MCF 10A (cell line): ENCODE measurements at regions not wholly inside any gene's neighbourhood (a gene's known extent, or its start where the extent isn't known, plus 50 kb on each side); places are given as distances from the start of the nearest gene placed in this dataset.

Experiments
- BruUV-seq: library from RNA; stranded (reverse); fragments of 400-500 nt; replicated peaks from 2 replicates; lab custom pipeline; 2021; lab: Mats Ljungman, UMichigan
- CTCF ChIA-PET: fragments of 300-600 bp; sonication (Branson Sonifier 250); formaldehyde crosslinking; extraction: SDS; loops from one replicate; lab custom pipeline; 2021; ENCODE audit warnings: antibody characterized with exemption, inconsistent platforms; lab: Yijun Ruan, JAX
- POLR2A ChIA-PET: fragments of 300-600, 350-650 bp; sonication (Branson Sonifier 250); formaldehyde crosslinking; extraction: SDS; loops from one replicate; lab custom pipeline; 2020; ENCODE audit warnings: antibody characterized with exemption, inconsistent platforms; lab: Yijun Ruan, JAX
- DNase-seq: peaks from one replicate; pipeline ENCODE4 v3.0.0-alpha.2; 2018; ENCODE audit not compliant: unreplicated experiment
- H3K27ac Mint-ChIP-seq: one replicate; pipeline ENCODE4 v1.8.0; 2022; ENCODE audit warnings: mild to moderate bottlenecking, low read depth, mixed read lengths; ENCODE audit not compliant: unreplicated experiment
- H3K27me3 Mint-ChIP-seq: one replicate; pipeline ENCODE4 v1.8.0; 2022; ENCODE audit warnings: mixed read lengths; ENCODE audit not compliant: insufficient read depth, unreplicated experiment
- H3K36me3 Mint-ChIP-seq: one replicate; pipeline ENCODE4 v1.8.0; 2022; ENCODE audit warnings: mild to moderate bottlenecking, moderate library complexity, mixed read lengths; ENCODE audit not compliant: insufficient read depth, unreplicated experiment
- H3K4me1 Mint-ChIP-seq: one replicate; pipeline ENCODE4 v1.8.0; 2022; ENCODE audit warnings: mixed read lengths; ENCODE audit not compliant: insufficient read depth, unreplicated experiment
- H3K4me3 Mint-ChIP-seq: one replicate; pipeline ENCODE4 v1.8.0; 2022; ENCODE audit warnings: mild to moderate bottlenecking, moderate library complexity, mixed read lengths; ENCODE audit not compliant: unreplicated experiment
- H3K9me3 Mint-ChIP-seq: one replicate; pipeline ENCODE4 v1.8.0; 2022; ENCODE audit warnings: mixed read lengths; ENCODE audit not compliant: unreplicated experiment
- CTCF ChIP-seq: fragments of 200-600 bp; IDR thresholded peaks from one replicate; pipeline ENCODE4 v1.8.0; 2022; ENCODE audit warnings: antibody characterized with exemption, mild to moderate bottlenecking; ENCODE audit not compliant: unreplicated experiment
- intact Hi-C: fragments of 100-400 bp; cut with micrococcal nuclease; formaldehyde crosslinking; loops from 2 replicates; pipeline ENCODE4 v1.14.1; 2022

- intact Hi-C loops, result no loop called here
- Mint-ChIP-seq H3K27me3 (no peaks in the 10 kb centered on the region), H3K4me1 (no peaks in the 10 kb centered on the region), H3K27ac (no peak overlapping the region), H3K4me3 (no peak overlapping the region), H3K36me3 (no peaks in the 10 kb centered on the region), H3K9me3 (peaks cover 5% of the 10 kb centered on the region)
- ChIA-PET POLR2A (no interaction called here), CTCF (no interaction called here)
- BruUV-seq, result no TSS peak
- DNase-seq, result no peak
- no peak for TF ChIP-seq CTCF
Measured at GRCh38 chr14:48842785-48843184, 743.4 kb downstream of the RPS29 start.

GRCh38 chr14:48826058-48826457 is 760.1 kb downstream of the RPS29 start:
- ChIA-PET CTCF (no interaction called here), POLR2A (no interaction called here)
- no peaks in the 10 kb centered on the region for H3K27me3 Mint-ChIP-seq
- BruUV-seq, result no TSS peak
- H3K9me3 Mint-ChIP-seq, result no peaks in the 10 kb centered on the region
- no peak for TF ChIP-seq CTCF
- H3K36me3 Mint-ChIP-seq, result no peaks in the 10 kb centered on the region
- H3K27ac Mint-ChIP-seq, result no peak overlapping the region
- DNase-seq, result no peak
- no peaks in the 10 kb centered on the region for H3K4me1 Mint-ChIP-seq
- no peak overlapping the region for H3K4me3 Mint-ChIP-seq
- intact Hi-C loops, result no loop called here

- H3K4me1 Mint-ChIP-seq, result no peaks in the 10 kb centered on the region
- BruUV-seq, result no TSS peak
- ChIA-PET POLR2A (interaction anchor here (0.6 kb wide), 1 partner anchor 86 kb away, joined by 3 read pairs; no protein-coding TSS in a partner anchor), CTCF (no interaction called here)
- no peaks in the 10 kb centered on the region for H3K27me3 Mint-ChIP-seq
- no peak overlapping the region for H3K27ac Mint-ChIP-seq
- peaks cover 14% of the 10 kb centered on the region for H3K9me3 Mint-ChIP-seq
- no peaks in the 10 kb centered on the region for H3K36me3 Mint-ChIP-seq
- H3K4me3 Mint-ChIP-seq, result no peak overlapping the region
- intact Hi-C loops, result no loop called here
- no peak for DNase-seq
- TF ChIP-seq CTCF, result no peak
Measured at GRCh38 chr14:48814562-48814961, 771.6 kb downstream of the RPS29 start.

- ChIA-PET CTCF (interaction anchor here (0.7 kb wide), 1 partner anchor 57 kb away, joined by 3 read pairs; no protein-coding TSS in a partner anchor), POLR2A (no interaction called here)
- no peaks in the 10 kb centered on the region for H3K9me3 Mint-ChIP-seq
- no peak for DNase-seq
- no TSS peak for BruUV-seq
- H3K4me3 Mint-ChIP-seq, result no peak overlapping the region
- no peak overlapping the region for H3K27ac Mint-ChIP-seq
- H3K36me3 Mint-ChIP-seq, result no peaks in the 10 kb centered on the region
- TF ChIP-seq CTCF, result no peak
- peaks cover 6% of the 10 kb centered on the region for H3K4me1 Mint-ChIP-seq
- H3K27me3 Mint-ChIP-seq, result no peaks in the 10 kb centered on the region
- intact Hi-C loops, result no loop called here
Measured at GRCh38 chr14:48805315-48805714, 780.9 kb downstream of the RPS29 start.
